ENCODE measurements at regions not wholly inside any gene's neighbourhood (a gene's known extent, or its start where the extent isn't known, plus 50 kb on each side); places are given as distances from the start of the nearest gene placed in this dataset.

DNA sequence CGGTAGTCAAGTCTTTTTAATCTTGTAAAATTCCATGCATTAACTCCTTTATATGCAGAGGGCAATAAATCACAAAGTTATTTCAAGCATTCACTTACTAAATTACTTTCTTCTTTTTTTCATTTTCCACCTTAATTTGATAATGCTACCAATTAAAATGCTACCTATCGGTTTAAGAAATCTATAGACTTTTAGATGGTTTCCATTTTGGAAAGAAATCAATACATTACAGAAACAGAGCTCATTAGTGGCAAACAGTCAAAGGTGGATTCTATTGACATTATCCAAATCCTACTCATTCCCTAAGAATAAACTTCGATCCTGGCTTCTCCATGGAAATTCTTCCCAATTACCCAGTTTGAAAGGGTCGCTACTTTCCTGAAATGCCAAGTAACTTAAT is 176.5 kb downstream of the MREG start:
- TF ChIP-seq, protein P1, sequence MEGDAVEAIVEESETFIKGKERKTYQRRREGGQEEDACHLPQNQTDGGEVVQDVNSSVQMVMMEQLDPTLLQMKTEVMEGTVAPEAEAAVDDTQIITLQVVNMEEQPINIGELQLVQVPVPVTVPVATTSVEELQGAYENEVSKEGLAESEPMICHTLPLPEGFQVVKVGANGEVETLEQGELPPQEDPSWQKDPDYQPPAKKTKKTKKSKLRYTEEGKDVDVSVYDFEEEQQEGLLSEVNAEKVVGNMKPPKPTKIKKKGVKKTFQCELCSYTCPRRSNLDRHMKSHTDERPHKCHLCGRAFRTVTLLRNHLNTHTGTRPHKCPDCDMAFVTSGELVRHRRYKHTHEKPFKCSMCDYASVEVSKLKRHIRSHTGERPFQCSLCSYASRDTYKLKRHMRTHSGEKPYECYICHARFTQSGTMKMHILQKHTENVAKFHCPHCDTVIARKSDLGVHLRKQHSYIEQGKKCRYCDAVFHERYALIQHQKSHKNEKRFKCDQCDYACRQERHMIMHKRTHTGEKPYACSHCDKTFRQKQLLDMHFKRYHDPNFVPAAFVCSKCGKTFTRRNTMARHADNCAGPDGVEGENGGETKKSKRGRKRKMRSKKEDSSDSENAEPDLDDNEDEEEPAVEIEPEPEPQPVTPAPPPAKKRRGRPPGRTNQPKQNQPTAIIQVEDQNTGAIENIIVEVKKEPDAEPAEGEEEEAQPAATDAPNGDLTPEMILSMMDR (IDR thresholded peaks at IDR 0.05; ENCODE audit: low read depth, low read length), result no peak
- DNase-seq (ENCODE audit: low read depth in 2 of 2), result no peak

DNA sequence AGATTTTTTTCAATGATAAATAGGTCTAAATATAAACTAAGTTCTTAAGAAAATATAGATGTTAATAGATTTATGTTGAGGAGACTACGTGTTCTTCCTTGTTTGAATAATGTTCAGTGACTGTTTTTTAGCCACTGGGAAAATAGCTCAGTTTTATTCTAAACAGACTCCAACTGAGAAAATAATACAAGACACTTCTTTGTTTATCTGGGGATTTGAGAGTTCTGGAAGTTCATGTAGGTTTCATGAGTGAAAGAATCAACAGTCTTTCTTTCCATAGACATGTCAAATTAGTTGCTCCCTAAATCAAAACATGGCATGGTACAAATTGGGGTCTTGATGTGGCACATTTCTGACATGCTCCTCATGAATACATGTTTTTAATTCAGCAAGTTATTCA is 177.7 kb downstream of the MREG start:
- no peak for DNase-seq (ENCODE audit: low read depth in 2 of 2)
- TF ChIP-seq, protein P1 (IDR thresholded peaks at IDR 0.05; ENCODE audit: low read depth, low read length), result no peak
- H3K4me3 ChIP-seq (replicated peaks in 1 of 2; ENCODE audit: low read depth in 2 of 2, low read length in 2 of 2), result no peak overlapping the region

More for the DNA sequence above, 176.5 kb downstream of the MREG start:
- no peak overlapping the region for H3K4me3 ChIP-seq (replicated peaks in 1 of 2; ENCODE audit: low read depth in 2 of 2, low read length in 2 of 2)

DNA sequence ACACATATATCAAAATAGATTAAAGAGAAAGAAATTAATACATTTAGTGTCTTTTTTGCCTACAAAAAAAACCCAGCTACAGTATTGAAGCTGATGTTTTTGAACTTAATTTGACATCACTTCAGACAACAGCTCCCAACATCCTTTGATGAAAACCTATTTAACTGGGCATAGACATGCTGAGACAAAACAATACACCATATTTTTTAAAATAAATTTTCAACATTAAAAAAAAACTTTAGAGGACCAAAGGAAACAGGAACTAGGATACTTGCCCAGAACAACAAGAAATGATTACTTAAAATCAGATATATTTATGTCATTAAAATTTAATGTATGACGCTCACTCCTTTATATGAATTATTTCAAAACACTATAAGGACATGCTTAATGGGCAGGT is 178.1 kb downstream of the MREG start:
- TF ChIP-seq, protein P1 (IDR thresholded peaks at IDR 0.05; ENCODE audit: low read depth, low read length), result no peak
- no peak overlapping the region for H3K4me3 ChIP-seq (replicated peaks in 1 of 2; ENCODE audit: low read depth in 2 of 2, low read length in 2 of 2)
- DNase-seq (ENCODE audit: low read depth in 2 of 2), result no peak

DNA sequence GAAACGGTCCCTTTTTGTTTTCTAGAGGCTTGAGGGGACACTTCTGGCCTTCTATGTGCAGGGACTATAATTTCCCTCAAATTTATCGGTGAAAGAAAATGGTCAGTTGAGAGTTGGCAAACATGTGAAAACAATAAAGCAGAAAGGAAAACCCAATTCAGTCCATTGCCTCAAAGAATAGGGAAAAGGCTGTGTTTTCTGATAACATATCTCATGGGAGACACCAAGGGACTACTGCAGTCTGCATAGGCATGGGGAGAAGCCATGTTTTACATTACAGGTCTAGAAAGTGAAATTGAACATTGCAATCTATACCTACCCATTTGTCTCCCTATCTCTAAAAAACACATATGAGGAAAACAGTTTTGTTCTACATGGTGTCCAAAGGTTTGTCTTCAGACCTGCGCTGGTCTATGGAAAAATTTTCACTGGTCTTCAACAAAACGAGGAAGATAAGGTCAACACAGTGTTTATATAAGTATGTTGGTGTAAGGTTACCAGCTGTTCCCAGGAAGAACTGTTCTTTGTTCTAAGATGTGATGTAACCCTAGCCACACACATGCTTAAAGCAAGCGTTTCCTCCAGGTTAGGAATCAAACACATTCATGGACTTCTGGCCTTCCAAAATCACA is 179.7 kb downstream of the MREG start:
- DNase-seq (ENCODE audit: low read depth in 2 of 2), result peak; percentile 86 to 90
- no peak overlapping the region for H3K4me3 ChIP-seq (replicated peaks in 1 of 2; ENCODE audit: low read depth in 2 of 2, low read length in 2 of 2)
- TF ChIP-seq, protein P1 (IDR thresholded peaks at IDR 0.05; ENCODE audit: low read depth, low read length), result no peak

DNA sequence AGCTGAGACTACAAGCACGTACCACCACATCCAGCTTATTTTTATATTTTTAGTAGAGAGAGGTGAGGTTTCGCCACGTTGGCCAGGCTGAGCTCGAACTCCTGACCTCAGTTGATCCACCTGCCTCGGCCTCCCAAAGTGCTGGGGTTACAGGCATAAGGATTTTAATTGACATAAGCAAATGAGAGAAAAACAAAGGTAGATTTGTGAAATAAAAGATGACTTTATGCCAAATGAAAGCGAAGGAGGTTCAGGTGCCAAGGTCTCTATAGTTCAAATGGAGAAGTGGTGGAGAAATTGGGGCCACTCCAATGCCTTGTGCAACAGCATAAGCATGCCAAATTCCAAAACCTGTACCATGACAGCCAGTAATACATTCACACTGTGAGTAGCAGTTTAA is 180.6 kb downstream of the MREG start:
- H3K4me3 ChIP-seq (replicated peaks in 1 of 2; ENCODE audit: low read depth in 2 of 2, low read length in 2 of 2), result no peak overlapping the region

DNA sequence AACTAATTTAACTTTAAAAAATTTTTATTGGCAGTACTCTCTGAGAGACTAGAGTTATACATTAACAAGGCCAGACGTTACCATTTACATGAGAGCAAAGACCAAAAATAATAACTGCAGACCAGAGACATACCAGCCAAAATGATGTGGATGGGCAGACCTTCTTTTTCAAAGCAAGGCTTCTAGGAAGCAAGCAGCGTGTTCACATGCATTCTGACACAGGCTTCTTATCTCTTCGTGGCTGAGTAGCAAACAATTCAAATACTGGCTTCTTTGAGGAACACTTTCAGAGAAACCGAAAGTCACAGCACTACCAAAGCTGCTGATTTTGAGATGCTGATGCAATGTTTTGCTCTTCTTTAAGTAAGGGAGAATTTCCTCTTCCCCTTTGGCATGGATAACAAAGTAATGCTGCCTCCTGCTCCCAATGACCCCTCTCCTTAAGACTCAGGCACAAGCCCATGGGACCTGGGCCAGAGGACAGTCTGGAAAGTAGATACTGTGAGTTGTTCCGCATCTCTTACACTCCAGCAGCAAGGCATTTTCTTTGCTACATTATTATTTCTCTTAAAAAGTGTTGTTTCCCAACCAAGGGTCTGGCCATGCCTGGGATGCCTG is 181.9 kb downstream of the MREG start:
- peak; percentile 55 to 87 for DNase-seq (ENCODE audit: low read depth in 2 of 2)
- TF ChIP-seq, protein P1 (IDR thresholded peaks at IDR 0.05; ENCODE audit: low read depth, low read length), result no peak
- H3K4me3 ChIP-seq (replicated peaks in 1 of 2; ENCODE audit: low read depth in 2 of 2, low read length in 2 of 2), result no peak overlapping the region

More for the DNA sequence above, 180.6 kb downstream of the MREG start:
- TF ChIP-seq, protein P1 (IDR thresholded peaks at IDR 0.05; ENCODE audit: low read depth, low read length), result no peak
- DNase-seq (ENCODE audit: low read depth in 2 of 2), result peak; percentile 45 to 66
